GM13977 (cell line): ENCODE measurements at regions not wholly inside any gene's neighbourhood (a gene's known extent, or its start where the extent isn't known, plus 50 kb on each side); places are given as distances from the start of the nearest gene placed in this dataset.
"Not testable (repeated sequence)": the region's sequence is repeated elsewhere in the genome, so short reads cannot be mapped to it uniquely, and the experiment has no call there.

Source experiments
- DNase-seq: peaks from one replicate; pipeline ENCODE4 v3.0.0; 2012; ENCODE audit warnings: low spot score
- in situ Hi-C: fragments of 300-500 bp; cut with MboI; formaldehyde crosslinking; loops from one replicate; pipeline ENCODE4 v1.12.0; 2022; ENCODE audit warnings: low sequenced_read_pairs, low pct_unique_long_range_greater_than_20kb, mixed read lengths, inconsistent platforms; ENCODE audit not compliant: unreplicated experiment
- TF ChIP-seq, protein P1 (sequence below): IDR thresholded peaks from 2 replicates; pipeline ENCODE4 v1.5.1; 2012; ENCODE audit warnings: mild to moderate bottlenecking, control low read depth; ENCODE audit not compliant: insufficient read depth; ENCODE audit errors: extremely low read depth, missing control alignments

DNA sequence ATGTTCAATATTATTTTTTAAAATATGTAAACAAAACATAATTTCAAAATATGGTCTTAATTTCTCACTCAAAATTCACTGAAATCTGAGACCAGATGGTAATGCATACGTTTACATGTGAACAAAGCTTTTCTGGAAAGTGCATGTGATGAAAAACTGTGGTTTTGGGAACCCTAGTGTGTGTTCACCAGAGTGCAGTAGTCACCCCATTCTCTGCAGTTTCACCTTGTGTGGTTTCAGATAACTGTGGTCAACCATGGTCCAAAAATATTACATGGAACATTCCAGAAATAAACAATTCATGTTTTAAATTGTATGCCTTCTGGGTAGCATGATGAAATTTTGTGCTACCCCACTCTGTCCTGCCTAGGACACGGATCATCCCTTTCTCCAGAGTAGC lies 2021.9 kb downstream of the MRPL39 start:
- in situ Hi-C loops, result no loop called here
- no peak for DNase-seq
- TF ChIP-seq, protein P1, sequence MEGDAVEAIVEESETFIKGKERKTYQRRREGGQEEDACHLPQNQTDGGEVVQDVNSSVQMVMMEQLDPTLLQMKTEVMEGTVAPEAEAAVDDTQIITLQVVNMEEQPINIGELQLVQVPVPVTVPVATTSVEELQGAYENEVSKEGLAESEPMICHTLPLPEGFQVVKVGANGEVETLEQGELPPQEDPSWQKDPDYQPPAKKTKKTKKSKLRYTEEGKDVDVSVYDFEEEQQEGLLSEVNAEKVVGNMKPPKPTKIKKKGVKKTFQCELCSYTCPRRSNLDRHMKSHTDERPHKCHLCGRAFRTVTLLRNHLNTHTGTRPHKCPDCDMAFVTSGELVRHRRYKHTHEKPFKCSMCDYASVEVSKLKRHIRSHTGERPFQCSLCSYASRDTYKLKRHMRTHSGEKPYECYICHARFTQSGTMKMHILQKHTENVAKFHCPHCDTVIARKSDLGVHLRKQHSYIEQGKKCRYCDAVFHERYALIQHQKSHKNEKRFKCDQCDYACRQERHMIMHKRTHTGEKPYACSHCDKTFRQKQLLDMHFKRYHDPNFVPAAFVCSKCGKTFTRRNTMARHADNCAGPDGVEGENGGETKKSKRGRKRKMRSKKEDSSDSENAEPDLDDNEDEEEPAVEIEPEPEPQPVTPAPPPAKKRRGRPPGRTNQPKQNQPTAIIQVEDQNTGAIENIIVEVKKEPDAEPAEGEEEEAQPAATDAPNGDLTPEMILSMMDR, result no peak

DNA sequence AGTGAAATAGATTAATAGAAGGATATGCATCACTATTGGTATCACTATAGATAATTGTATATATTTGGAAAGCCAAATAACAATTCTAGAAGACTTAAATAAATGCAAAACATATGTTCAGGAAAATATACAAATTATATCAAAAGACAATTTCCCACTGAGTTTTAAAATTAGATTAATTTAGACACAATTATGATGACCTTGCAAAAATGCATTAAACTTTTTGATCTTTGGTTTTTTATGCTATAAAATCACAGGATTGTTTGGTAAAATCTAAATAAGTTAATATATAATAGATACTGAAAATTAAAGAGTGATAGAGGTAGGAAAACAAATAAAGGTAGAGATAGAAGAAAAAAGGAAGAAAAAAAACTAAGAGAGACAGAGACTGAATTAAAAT lies 2027.7 kb downstream of the MRPL39 start:
- in situ Hi-C loops, result no loop called here
- TF ChIP-seq, protein P1, result no peak
- no peak for DNase-seq

- in situ Hi-C loops, result no loop called here
- no peak for DNase-seq
- TF ChIP-seq, protein P1, result no peak
Observed at GRCh38 chr21:23578027-23578426, 2029.3 kb downstream of the MRPL39 start.

DNA sequence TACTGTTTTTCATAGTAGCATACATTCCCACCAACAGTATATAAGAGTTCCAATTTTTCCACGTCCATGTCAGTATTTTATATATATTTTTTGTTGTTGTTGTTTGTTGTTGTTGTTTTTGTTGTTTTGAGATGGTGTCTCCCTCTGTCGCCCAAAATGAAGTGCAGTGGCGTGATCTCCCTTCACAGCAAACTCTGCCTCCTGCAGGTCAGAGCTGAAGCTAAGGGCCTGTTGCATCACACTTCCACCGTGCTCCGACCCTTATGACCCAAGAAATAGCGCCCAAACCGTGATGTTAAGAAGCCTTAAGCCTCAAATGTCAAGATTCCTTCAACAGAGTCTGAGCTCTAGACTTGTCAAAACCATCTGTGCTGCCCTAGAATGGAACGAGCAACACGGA lies 2032.3 kb downstream of the MRPL39 start:
- TF ChIP-seq, protein P1, result no peak
- DNase-seq, result no peak
- in situ Hi-C loops, result no loop called here

GRCh38 chr21:23548924-23549323 lies 2058.4 kb downstream of the MRPL39 start:
- in situ Hi-C loops, DNase-seq: not testable (repeated sequence)

- in situ Hi-C loops, result no loop called here
- TF ChIP-seq, protein P1, result no peak
- no peak for DNase-seq
Observed at GRCh38 chr21:23543333-23543732, 2063.9 kb downstream of the MRPL39 start.

DNA sequence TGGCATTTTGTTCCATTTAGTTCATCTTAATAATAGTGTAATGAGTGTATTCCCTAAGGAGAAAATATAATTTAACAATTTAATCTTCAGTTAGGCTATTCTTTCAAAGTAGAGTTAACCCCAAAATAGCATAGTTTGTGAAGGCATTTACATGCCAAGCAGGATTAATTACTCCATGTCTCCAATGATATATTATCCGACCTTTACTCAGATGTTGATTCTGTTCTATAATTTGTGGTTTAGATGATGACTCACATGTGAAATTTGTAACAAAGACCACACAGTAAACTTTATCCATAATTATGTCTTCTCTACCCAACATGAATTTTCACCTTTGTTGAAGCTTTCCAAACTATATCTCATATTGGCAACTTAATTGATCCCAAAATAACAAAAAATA lies 2065.2 kb downstream of the MRPL39 start:
- in situ Hi-C loops, result no loop called here
- no peak for DNase-seq
- TF ChIP-seq, protein P1, result no peak
